LNCaP clone FGC (cell line): ENCODE measurements at regions not wholly inside any gene's neighbourhood (a gene's known extent, or its start where the extent isn't known, plus 50 kb on each side); places are given as distances from the start of the nearest gene placed in this dataset.

Experiments
- DNase-seq: peaks from one replicate; pipeline ENCODE4 v3.0.0-alpha.2; 2011; ENCODE audit warnings: low read depth
- H3K4me3 ChIP-seq: 2 replicates; pipeline ENCODE4 v1.5.1; 2011; ENCODE audit warnings: mild to moderate bottlenecking, low read depth, low read length, control low read depth
- TF ChIP-seq, protein P1 (sequence below): IDR thresholded peaks from 2 replicates; pipeline ENCODE4 v1.5.1; 2012; ENCODE audit warnings: mild to moderate bottlenecking; ENCODE audit not compliant: control insufficient read depth, insufficient read depth; ENCODE audit errors: extremely low read depth

DNA sequence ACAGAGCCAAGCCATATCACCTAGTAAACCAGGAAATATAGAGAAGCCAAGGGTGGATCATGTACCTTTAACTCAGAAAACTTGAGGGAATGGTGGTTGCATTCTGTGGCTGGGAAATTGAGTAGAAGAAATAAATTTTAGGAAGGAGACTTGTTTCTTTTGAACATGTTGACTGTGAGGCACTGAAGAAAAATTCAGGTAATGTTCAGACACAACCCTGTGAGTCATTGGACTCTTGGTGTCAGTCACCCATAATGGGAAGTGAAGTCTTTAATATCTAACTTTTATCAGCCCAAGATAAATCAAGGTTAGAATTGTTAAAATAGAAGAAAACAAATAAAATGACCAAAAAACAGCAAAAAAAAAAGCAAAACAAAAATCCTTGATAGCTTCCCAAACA, 98.8 kb upstream of the GRIK2 start:
- no peak for DNase-seq
- TF ChIP-seq, protein P1, sequence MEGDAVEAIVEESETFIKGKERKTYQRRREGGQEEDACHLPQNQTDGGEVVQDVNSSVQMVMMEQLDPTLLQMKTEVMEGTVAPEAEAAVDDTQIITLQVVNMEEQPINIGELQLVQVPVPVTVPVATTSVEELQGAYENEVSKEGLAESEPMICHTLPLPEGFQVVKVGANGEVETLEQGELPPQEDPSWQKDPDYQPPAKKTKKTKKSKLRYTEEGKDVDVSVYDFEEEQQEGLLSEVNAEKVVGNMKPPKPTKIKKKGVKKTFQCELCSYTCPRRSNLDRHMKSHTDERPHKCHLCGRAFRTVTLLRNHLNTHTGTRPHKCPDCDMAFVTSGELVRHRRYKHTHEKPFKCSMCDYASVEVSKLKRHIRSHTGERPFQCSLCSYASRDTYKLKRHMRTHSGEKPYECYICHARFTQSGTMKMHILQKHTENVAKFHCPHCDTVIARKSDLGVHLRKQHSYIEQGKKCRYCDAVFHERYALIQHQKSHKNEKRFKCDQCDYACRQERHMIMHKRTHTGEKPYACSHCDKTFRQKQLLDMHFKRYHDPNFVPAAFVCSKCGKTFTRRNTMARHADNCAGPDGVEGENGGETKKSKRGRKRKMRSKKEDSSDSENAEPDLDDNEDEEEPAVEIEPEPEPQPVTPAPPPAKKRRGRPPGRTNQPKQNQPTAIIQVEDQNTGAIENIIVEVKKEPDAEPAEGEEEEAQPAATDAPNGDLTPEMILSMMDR, result no peak
- H3K4me3 ChIP-seq, result no peak overlapping the region

DNA sequence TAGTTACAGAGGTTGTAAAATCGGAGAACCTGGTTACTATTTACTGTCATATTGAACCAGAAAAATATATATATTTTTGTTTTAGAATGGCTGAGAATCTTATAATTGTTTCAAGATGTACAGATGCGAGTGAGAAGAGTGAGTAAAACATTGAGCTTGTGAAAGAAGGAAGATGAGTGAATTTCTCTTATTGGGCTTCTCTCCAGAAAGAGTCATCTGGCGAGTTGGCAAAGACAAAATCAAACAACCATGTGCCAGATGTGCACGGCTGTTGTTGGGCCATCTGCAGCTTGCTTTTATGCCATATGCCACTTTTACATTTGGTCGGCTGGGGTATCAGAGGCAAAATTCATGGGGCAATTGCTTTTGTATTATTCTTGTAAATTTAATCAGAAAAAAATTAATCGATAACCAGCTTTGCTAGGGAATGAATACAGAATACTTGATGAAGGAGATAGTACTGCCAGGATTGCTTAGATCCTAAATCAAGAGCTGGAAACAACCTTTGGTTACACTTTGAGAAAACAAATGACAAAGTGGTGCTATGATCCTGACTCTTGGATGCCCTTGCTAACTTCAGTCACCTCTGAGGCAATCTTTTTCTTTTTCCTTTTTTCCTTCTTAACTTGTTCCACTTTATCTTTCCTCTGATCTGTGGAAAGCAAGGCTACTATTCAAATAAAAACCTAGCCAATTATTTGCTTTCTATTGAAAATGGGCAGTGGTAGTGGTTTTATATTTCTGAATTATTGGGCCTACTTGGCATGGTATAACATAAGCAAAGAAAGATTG, 97.1 kb upstream of the GRIK2 start:
- peak; percentile 39 for DNase-seq
- no peak overlapping the region for H3K4me3 ChIP-seq
- TF ChIP-seq, protein P1, result no peak

DNA sequence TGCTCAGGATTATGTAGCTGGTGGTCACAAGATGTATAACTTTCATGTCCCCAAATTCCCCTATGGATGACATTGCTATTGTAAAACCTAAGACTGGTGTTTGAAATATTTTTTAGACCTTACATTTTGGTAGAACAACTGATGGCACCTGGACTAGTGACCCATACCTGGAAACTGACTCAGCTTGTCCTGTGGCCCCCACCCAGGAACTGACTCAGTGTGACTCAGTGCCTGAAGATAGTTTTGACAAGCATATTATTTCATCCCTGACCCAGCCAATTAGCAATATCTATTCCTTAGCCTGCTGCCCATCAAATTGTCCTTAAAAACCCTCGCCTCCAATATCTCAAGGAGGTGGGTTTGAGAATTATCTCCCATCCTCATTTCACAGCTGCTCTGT, 90.9 kb upstream of the GRIK2 start:
- DNase-seq, result no peak
- TF ChIP-seq, protein P1, result no peak
- no peak overlapping the region for H3K4me3 ChIP-seq

DNA sequence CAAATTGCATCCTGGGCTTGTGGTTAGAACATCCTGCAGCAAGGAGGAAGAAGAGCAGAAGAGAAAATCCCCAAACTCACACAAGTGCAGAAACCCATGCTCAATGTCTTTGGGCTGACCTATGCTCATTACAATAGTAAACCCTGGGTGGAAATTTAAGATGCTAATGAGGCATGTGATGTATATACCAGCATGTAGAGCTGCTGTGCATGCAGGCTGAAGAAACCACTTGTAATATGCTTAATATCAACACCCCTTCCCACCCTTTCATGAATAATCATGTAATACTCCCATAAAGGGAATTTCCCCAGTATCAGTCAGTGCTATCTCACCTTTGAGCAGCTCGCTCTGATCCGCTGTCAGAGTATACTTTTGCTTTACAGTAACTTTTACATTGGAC, 90.0 kb upstream of the GRIK2 start:
- TF ChIP-seq, protein P1, result no peak
- H3K4me3 ChIP-seq, result no peak overlapping the region
- no peak for DNase-seq

DNA sequence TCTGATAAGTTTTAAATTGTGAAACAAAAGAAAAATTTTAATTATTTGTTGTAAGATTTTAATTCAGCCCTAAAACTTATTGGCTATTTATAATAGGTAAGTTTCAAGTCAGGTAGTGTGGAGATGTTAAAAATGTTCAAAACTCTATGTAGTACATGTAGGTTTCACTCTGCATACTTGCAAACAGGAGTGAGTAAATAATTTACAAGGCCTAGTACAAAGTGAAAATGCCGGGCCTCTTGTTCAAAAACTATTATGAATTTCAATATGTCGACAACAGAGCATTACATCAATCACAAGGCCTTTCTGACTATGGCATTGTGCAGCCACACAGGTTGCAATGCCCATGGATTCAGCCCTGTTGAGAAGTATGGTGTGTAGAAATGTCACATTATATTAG, 80.9 kb upstream of the GRIK2 start:
- H3K4me3 ChIP-seq, result no peak overlapping the region
- no peak for DNase-seq
- TF ChIP-seq, protein P1, result no peak

DNA sequence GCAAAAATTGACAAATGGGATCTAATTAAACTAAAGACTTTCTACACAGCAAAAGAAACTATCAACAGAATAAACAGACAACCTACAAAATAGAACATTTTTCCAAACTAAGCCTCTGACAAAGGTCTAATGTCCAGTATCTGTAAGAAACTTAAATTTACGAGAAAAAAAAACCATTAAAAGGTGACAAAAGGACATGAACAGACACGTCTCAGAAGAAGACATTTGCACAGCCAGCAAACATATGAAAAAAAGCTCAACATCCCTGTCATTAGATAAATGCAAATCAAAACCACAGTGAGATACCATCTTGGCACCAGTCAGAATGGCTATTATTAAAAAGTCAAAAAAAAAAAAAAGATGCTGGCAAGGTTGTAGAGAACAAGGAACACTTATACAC, 70.6 kb upstream of the GRIK2 start:
- no peak overlapping the region for H3K4me3 ChIP-seq
- DNase-seq, result no peak
- TF ChIP-seq, protein P1, result no peak

DNA sequence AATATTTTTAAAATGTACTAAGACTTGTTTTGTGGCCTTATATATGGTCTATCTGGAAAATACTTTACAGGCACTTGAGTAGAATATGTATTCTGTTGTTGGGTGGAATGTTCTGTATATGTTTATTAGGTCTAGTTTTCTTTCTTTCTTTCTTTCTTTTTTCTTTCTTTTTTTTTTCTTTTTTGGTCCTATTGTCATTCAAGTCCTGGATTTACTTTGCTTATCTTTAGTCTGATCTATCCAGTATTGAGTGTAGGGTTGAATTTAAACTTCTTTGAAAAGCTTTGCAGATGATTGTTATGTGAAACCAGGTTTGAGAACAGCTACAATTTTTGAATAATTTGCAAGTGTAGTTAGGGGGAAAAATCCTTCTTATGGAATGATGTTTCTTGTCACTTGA, 67.1 kb upstream of the GRIK2 start:
- DNase-seq, result no peak
- no peak overlapping the region for H3K4me3 ChIP-seq
- TF ChIP-seq, protein P1, result no peak
